Hepatocyte (in vitro differentiated cells): ENCODE measurements at regions not wholly inside any gene's neighbourhood (a gene's known extent, or its start where the extent isn't known, plus 50 kb on each side); places are given as distances from the start of the nearest gene placed in this dataset.

Source experiments
- DNase-seq: peaks from one replicate; pipeline ENCODE4 v3.0.0-alpha.2; 2016; ENCODE audit warnings: low spot score
- H2AFZ ChIP-seq: fragments of 200-600 bp; sonication (generic); 2 replicates; pipeline ENCODE4 v1.6.0; 2016; ENCODE audit warnings: antibody characterized with exemption, mild to moderate bottlenecking
- H3K27ac ChIP-seq: fragments of 200-600 bp; sonication (generic); 2 replicates; pipeline ENCODE4 v1.5.1; 2016; ENCODE audit warnings: mild to moderate bottlenecking
- H3K27me3 ChIP-seq: fragments of 200-600 bp; sonication (generic); 2 replicates; pipeline ENCODE4 v1.6.1; 2016
- H3K36me3 ChIP-seq: fragments of 200-600 bp; sonication (generic); replicated peaks from 2 replicates; pipeline ENCODE4 v1.5.1; 2016; ENCODE audit warnings: low read depth; ENCODE audit not compliant: insufficient read depth
- H3K4me1 ChIP-seq: fragments of 200-600 bp; sonication (generic); 2 replicates; pipeline ENCODE4 v1.5.1; 2016; ENCODE audit warnings: mild to moderate bottlenecking, moderate library complexity; ENCODE audit not compliant: insufficient read depth
- H3K4me2 ChIP-seq: fragments of 200-600 bp; sonication (generic); 2 replicates; pipeline ENCODE4 v1.6.0; 2016
- H3K4me3 ChIP-seq: fragments of 200-600 bp; sonication (generic); 2 replicates; pipeline ENCODE4 v1.5.1; 2016; ENCODE audit warnings: mild to moderate bottlenecking
- H3K79me2 ChIP-seq: fragments of 200-600 bp; sonication (generic); 2 replicates; pipeline ENCODE4 v1.6.0; 2017; ENCODE audit warnings: mild to moderate bottlenecking
- H3K9me2 ChIP-seq: fragments of 200-600 bp; sonication (generic); replicated peaks from 2 replicates; pipeline ENCODE4 v1.6.0; 2017; ENCODE audit warnings: mild to moderate bottlenecking; ENCODE audit not compliant: insufficient read depth
- H3K9me3 ChIP-seq: fragments of 200-600 bp; sonication (generic); 2 replicates; pipeline ENCODE4 v1.5.1; 2016; ENCODE audit warnings: low read depth, mild to moderate bottlenecking
- H4K20me1 ChIP-seq: fragments of 200-600 bp; sonication (generic); 2 replicates; pipeline ENCODE4 v1.6.0; 2016; ENCODE audit warnings: mild to moderate bottlenecking; ENCODE audit not compliant: insufficient read depth, poor library complexity, severe bottlenecking
- CTCF ChIP-seq: fragments of 200-600 bp; sonication (generic); IDR thresholded peaks from 2 replicates; pipeline ENCODE4 v1.5.1; 2016; ENCODE audit warnings: antibody characterized with exemption, mild to moderate bottlenecking; ENCODE audit not compliant: poor library complexity
- EZH2 ChIP-seq: fragments of 200-600 bp; sonication (generic); IDR thresholded peaks from 2 replicates; pipeline ENCODE4 v1.6.1; 2016; ENCODE audit warnings: antibody characterized with exemption, mild to moderate bottlenecking, borderline replicate concordance
- EZH2phosphoT487 ChIP-seq: fragments of 200-600 bp; sonication (generic); IDR thresholded peaks from one replicate; pipeline ENCODE4 v1.6.1; 2018; ENCODE audit warnings: antibody characterized with exemption, mild to moderate bottlenecking, low read depth, moderate library complexity; ENCODE audit not compliant: unreplicated experiment, severe bottlenecking
- WGBS: methylation state at CpG from one replicate; pipeline ENCODE4 v1.1.6; 2016; ENCODE audit warnings: low lambda C conversion rate; ENCODE audit errors: missing lambda C conversion rate; 5-methylcytosine and 5-hydroxymethylcytosine counted together

DNA sequence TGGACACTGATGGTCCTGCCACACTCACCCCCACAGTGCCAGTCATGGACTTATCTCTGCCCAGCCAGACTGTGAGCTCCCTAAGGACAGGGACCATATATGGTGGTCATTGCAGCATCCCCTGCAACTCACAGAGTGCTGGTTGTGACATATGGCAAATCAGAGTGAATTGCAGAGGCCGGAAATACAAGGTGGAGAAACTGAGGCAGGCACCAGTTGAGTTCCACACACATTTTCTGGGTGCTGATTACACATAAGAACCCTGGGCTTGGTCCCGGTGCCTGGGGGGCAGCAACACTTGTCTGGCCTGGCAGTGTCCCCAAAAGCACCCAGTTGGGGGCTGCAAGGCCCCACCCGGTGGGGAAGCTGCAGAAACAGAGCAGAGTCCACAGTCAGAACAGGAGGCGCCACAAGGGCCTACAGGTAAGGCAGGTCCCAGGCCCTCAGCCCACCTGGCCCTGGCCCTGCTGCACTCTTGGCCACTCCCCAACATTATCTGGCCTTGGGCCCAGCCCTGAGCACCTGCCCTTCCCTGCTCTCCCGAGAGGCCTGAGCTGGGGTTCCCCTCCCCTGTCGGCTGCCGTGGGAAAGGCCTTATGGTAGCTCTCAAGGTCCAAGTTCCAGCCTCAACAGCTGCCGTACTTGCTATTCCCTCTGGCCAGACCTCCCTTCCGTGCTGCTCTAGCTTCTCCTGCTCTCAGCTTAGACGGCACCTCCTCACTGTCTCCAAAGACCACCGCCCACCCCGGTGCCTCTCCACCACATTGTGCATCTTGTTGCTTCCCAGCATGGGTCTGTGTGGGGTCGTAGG, 140.8 kb upstream of the PTPN1 start:
- peak overlapping the region; percentile 86 for H3K27ac ChIP-seq
- no peak overlapping the region for H2AFZ ChIP-seq
- no peaks in the 10 kb centered on the region for H3K27me3 ChIP-seq
- H3K9me3 ChIP-seq, result no peaks in the 10 kb centered on the region
- no peak for TF ChIP-seq EZH2
- TF ChIP-seq CTCF, result no peak
- TF ChIP-seq EZH2phosphoT487, result no peak
- H3K4me1 ChIP-seq, result peaks cover 21% of the 10 kb centered on the region
- no peaks in the 10 kb centered on the region for H3K36me3 ChIP-seq
- H3K79me2 ChIP-seq, result no peaks in the 10 kb centered on the region
- no peak overlapping the region for H3K4me3 ChIP-seq
- 68% methylated on average over 13 of the region's 13 CpGs for WGBS
- DNase-seq, result peak; percentile 77
- no peaks in the 10 kb centered on the region for H4K20me1 ChIP-seq
- no peaks in the 10 kb centered on the region for H3K9me2 ChIP-seq
- peak overlapping the region; percentile 18 for H3K4me2 ChIP-seq

GRCh38 chr20:50370036-50370566, 140.1 kb upstream of the PTPN1 start:
- H3K36me3 ChIP-seq, result no peaks in the 10 kb centered on the region
- H3K27me3 ChIP-seq, result no peaks in the 10 kb centered on the region
- peak overlapping the region; percentile 18 for H3K4me2 ChIP-seq
- no peak for DNase-seq
- no peaks in the 10 kb centered on the region for H4K20me1 ChIP-seq
- no peak for TF ChIP-seq EZH2phosphoT487
- TF ChIP-seq EZH2, result no peak
- no peak for TF ChIP-seq CTCF
- H3K9me2 ChIP-seq, result no peaks in the 10 kb centered on the region
- peak overlapping the region; percentile 86 for H3K27ac ChIP-seq
- H3K4me3 ChIP-seq, result no peak overlapping the region
- H3K9me3 ChIP-seq, result no peaks in the 10 kb centered on the region
- whole genome bisulfite sequencing, result 93% methylated on average over 11 of the region's 11 CpGs
- peaks cover 21% of the 10 kb centered on the region for H3K4me1 ChIP-seq
- no peak overlapping the region for H2AFZ ChIP-seq
- H3K79me2 ChIP-seq, result no peaks in the 10 kb centered on the region

DNA sequence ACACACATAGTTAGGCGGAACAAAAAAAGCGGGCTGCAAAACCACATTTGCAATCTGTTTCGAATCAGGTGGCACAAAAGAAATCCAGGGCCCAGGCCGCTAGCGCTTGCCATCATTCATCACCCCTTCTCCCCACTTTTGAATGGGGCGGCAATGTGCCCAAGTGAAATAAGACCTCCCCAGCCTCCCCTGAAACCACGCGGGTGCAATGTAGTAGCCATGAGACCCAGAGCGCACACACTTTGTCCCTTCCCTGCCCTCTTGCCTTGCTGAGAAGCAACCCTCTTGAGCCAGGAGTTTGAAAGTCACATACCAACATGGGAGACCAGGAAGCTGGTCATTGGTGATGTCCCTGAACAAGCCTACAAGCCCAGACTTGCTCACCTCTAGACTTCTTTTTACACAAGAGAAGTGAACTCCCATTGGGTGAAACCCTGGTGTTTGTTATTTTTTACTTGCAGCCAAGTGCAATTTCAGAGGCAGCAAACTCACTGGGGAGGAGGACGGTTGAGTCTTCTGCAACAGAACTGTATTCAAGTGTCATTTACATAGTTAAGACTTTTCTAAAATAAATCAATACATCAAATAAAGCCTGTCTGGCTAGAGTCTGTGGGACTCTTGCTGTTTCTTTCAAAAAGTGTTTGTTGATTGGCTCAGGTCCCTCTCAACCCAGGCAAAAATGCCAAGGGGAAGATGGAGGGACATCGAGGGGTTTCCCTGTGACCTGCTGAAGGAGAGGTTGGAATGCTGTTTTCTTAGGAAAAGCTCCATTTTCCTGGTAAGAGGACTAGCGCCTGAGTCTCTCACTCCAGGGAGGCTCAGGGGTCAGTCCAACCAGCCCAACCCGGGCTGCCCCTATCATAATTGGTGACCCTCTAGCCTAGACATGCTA, 138.1 kb upstream of the PTPN1 start:
- no peaks in the 10 kb centered on the region for H3K27me3 ChIP-seq
- WGBS, result 90% methylated on average over 13 of the region's 13 CpGs
- H3K4me3 ChIP-seq, result no peak overlapping the region
- no peak overlapping the region for H2AFZ ChIP-seq
- H3K9me3 ChIP-seq, result no peaks in the 10 kb centered on the region
- H3K4me2 ChIP-seq, result no peak overlapping the region
- no peaks in the 10 kb centered on the region for H3K79me2 ChIP-seq
- no peaks in the 10 kb centered on the region for H3K9me2 ChIP-seq
- peak overlapping the region; percentile 25 for H3K27ac ChIP-seq
- H3K36me3 ChIP-seq, result no peaks in the 10 kb centered on the region
- no peaks in the 10 kb centered on the region for H4K20me1 ChIP-seq
- DNase-seq, result no peak
- peaks cover 21% of the 10 kb centered on the region for H3K4me1 ChIP-seq
- no peak for TF ChIP-seq EZH2phosphoT487
- no peak for TF ChIP-seq EZH2
- no peak for TF ChIP-seq CTCF
